Daoy (cell line): ENCODE measurements at regions not wholly inside any gene's neighbourhood (a gene's known extent, or its start where the extent isn't known, plus 50 kb on each side); places are given as distances from the start of the nearest gene placed in this dataset.

ENCODE experiments used
- DNase-seq: peaks from one replicate; pipeline ENCODE4 v3.0.0-alpha.2; 2015; ENCODE audit warnings: low read depth

DNA sequence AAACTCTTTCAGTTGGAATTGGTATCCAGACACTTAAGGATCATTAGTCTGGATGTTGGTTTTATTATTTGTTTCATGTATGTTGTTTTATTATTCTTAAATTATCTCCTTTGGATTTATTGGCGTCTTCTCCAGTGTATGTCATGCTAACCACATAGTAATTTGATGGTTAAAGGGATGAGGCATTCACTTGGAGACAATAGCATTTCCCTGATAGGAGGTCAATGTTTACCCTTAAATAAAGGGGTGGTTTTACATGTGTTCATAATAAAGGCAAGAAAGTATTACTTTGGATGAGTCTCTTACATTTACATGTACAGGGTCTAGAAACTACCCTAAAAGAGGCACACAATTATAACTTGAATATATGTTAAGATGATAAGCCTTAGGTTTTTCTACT is 51.2 kb upstream of the RNF144B start:
- no peak for DNase-seq

DNA sequence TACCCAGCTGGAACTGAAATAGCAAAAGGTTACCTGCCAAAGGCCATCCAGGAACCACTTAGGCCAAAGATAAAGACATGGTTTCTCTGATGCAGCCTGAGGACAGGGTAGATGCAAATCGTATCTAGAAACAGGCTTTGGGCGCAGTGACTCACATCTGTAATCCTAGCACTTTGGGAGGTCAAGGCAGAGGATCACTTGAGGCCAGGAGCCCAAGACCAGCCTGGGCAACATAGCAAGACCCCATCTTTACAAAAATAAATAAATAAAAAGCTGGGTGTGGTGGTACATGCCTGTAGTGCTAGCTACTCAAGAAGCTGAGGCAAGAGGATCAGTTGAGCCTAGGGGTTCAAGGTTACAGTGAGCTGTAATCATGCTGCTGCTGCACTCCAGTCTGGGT is 52.9 kb upstream of the RNF144B start:
- DNase-seq, result no peak

- DNase-seq, result no peak
These were observed 56.5 kb upstream of the RNF144B start for GRCh38 chr6:18330548-18331081.

DNA sequence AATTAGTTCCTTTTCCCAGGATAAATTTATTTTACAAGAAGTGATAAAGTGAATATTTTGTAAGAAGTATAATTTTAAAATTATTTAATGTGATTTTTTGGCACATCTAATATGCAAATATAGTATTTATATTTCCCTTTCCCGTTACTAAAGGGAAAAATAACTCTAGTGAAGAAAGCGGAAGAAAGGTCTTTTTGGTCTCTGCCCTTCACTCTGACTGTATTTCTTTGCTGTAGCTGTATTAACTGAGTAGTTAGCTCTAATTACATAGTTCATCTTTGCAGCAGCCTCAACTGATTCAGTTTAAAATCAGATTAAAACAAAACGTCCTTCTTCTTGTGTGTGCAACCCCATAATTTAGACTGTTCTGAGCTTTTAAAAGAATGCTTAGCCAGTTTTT is 57.4 kb upstream of the RNF144B start:
- DNase-seq, result no peak

DNA sequence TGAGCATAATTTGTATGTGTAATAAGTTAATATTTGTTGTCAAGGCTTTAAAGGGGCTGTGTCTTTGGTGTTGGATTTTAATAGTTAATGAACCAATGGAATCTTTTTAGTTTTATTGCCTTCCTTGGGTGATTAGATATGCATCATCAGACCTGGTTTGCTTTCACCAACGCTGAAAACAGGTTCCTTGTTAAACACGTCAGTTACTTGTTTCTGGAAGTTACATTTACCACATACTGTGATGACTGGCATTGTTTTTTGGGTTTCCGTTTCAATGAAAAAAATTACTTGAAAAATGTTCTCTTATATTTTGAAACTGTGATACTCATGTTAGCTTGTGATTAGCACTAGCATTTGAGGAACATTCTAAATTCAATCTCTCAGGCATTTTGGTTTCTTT is 58.6 kb upstream of the RNF144B start:
- DNase-seq, result no peak

- DNase-seq, result no peak
These were observed 59.1 kb upstream of the RNF144B start for GRCh38 chr6:18328070-18328469.

DNA sequence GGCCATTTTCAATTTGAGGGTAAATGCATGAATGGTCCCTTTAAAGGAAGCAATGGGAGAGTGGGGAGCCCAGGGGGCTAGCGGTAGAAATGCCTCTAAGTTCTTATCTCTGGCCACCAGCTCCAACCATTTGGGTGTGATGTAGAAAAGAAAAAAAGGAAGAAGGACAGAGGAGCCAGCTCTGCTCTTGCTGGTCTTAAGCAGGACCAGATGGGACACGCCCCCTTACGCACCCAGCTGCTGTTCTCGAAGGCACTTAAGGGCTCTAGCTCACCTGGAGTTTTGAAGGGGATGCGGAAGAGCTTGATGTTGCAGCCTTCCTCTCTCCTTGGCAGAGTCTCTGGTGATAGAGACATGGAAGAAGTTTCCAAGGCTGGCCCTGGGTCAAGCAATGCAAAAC is 59.5 kb upstream of the RNF144B start:
- DNase-seq, result no peak

DNA sequence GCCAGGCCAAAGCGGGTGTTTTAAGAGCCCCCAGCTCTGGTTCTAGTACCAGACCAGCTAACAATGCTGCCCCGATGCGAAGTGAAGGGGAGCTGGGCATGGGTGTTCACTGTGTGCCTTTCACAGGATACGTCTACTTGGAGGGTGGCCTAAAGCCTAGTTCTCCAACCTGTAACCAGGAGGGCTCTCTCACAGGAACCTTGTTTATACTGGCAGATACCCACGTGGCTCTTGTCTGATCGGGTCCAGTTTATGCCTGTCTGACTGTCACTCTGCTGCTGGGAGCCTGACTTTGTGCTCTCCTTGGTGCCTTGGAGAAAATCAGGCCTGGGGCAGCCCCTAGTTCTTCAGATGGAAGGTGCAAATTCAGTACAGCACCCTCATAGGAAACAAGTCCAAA is 60.2 kb upstream of the RNF144B start:
- DNase-seq, result no peak

DNA sequence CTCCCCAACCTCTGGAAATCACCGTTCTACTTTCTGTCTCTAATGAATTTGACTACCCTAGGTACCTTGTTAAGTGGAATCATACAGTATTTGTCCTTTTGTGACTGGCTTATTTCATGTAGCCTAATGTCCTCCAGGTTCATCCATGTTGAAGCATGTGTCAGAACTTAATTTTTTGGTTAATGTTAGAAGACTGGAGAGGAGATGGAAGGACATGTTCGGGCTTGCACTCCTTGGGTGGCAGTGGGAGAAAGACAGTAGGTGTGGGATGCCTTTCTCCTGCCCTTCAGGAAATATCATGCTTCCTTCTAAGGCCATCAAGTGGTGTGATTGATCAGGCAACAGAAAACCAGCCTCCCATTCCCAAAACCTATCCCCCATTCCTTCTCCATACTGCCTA is 61.1 kb upstream of the RNF144B start:
- no peak for DNase-seq

- DNase-seq, result no peak
These were observed 60.3 kb upstream of the DEK start for GRCh38 chr6:18324706-18325042.

GRCh38 chr6:18323935-18324705 is 59.8 kb upstream of the DEK start:
- DNase-seq, result peak; percentile 19

- DNase-seq, result no peak
These were observed 53.5 kb upstream of the DEK start for GRCh38 chr6:18317850-18318249.

GRCh38 chr6:18314317-18314997 is 50.1 kb upstream of the DEK start:
- no peak for DNase-seq
